ENCODE measurements at regions not wholly inside any gene's neighbourhood (a gene's known extent, or its start where the extent isn't known, plus 50 kb on each side); places are given as distances from the start of the nearest gene placed in this dataset.

DNA sequence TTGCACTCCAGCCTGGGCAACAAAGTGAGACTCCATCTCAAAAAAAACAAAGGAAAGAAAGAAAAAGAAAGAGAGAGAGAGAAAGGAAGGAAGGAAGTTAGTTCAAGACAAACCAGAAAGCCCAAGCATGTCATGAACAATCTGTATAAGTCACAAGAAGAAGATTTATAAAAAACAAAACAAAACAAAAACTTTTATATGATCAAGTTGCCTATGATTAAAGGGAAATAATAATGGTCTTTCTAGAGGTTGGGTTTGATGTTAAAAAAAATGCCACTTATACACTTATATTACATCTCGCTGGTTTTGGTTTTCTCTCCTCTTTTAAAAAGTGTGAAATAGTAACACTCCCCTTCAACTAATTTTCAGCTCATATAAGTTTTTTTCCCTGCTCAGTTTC lies 146.2 kb upstream of the CARMIL1 start:
- no peak for TF ChIP-seq CTCF (conservative IDR thresholded peaks at IDR 0.05; ENCODE audit: low read length)
- TF ChIP-seq EZH2phosphoT487 (IDR thresholded peaks at IDR 0.05; ENCODE audit: borderline replicate concordance) = no peak

Data from Loucy (cell line).